ENCODE measurements at regions not wholly inside any gene's neighbourhood (a gene's known extent, or its start where the extent isn't known, plus 50 kb on each side); places are given as distances from the start of the nearest gene placed in this dataset.

DNA sequence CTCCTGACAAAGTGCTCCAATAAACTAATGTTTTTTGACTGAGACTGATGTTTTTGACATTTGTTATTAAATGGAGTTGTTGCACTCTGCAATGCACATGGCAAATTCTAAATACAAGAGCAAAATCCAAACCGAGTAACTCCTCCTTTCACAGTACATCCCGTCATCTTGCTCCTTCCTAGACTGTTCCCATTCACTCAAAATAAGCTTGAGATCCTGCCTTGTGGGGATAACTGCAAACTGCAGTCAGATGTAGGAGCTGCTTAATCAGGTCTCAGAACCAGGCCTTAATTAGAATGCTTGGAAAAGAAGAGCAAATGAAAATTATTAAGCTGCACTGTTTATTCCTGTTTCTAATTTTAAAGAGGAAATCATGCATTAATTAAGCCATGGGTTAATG, 134.8 kb upstream of the SPRY2 start:
- no peak for ATAC-seq
- FAIRE-seq = no peak
- Histone ChIP-seq H3K4me3 (no peak overlapping the region), H3K27ac (peak overlapping the region in 1 of 2 experiments; percentile 20; a peak in 1 of 6 replicates), H3K9me3 (no peaks in the 10 kb centered on the region), H3K4me1 (peaks cover 26% of the 10 kb centered on the region), H3K4me2 (no peak overlapping the region)
- no peak for DNase-seq (ENCODE audit: low read depth in 1 of 2, low spot score in 1 of 2)
- ChIA-PET POLR2A (no interaction called here), CTCF (interaction anchor here (0.5 kb wide), 1 partner anchor 130 kb away, joined by 3 read pairs; no protein-coding TSS in a partner anchor)
- WGBS (ENCODE audit: missing lambda C conversion rate) = 85% methylated on average over 2 of the region's 2 CpGs
- TF ChIP-seq MAZ (IDR thresholded peaks at IDR 0.05; ENCODE audit: borderline replicate concordance, low read depth, low read length) (no peak), POLR2AphosphoS2 (conservative IDR thresholded peaks at IDR 0.05; ENCODE audit: low read length) (no peak), BHLHE40 (IDR thresholded peaks at IDR 0.05; ENCODE audit: low read depth, low read length) (no peak), KDM1A (IDR thresholded peaks at IDR 0.05; ENCODE audit: low read depth) (no peak), FOSL2 (IDR thresholded peaks at IDR 0.05) (no peak), FOSL2 (CRISPR knock-in tag; IDR thresholded peaks at IDR 0.05) (no peak), ZNF302 (CRISPR knock-in tag; IDR thresholded peaks at IDR 0.05) (no peak), NR3C1 (IDR thresholded peaks at IDR 0.05) (no peak), POLR2A (IDR thresholded peaks at IDR 0.05; ENCODE audit: low read length) (no peak), HDAC2 (IDR thresholded peaks at IDR 0.05) (no peak), EHMT2 (IDR thresholded peaks at IDR 0.05; ENCODE audit: low read depth) (no peak), CBX8 (IDR thresholded peaks at IDR 0.05) (no peak)
- TF ChIP-seq, protein P1, sequence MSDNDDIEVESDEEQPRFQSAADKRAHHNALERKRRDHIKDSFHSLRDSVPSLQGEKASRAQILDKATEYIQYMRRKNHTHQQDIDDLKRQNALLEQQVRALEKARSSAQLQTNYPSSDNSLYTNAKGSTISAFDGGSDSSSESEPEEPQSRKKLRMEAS (IDR thresholded peaks at IDR 0.05) = no peak

DNA sequence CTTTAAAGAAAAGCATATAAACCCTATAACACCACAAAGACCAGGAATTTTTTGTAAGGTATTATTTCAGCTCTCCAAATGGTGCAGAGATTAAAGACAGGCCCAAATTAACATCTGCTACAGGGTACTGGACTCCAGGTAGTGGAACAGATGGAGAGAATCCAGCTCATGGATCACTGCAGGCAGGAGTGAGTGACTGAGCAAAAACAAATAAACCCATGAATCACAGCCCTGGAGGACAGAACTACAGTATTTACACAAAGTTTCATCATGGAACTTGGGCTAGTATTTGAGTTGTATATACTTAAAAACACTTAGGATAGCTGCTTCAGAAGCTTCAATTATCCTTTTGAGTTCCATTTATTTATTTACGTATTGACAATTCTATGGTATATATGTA, 132.8 kb upstream of the SPRY2 start:
- FAIRE-seq (no peak), ATAC-seq (peak; percentile 90 to 97), DNase-seq (ENCODE audit: low read depth in 1 of 2, low spot score in 1 of 2) (peak; percentile 57 to 71)
- ChIA-PET POLR2A (interaction anchor here (0.6 kb wide), 1 partner anchor 133 kb away, joined by 3 read pairs; the partner anchor contains the start of gene SPRY2), CTCF (interaction anchor here (1.1 kb wide), 1 partner anchor 17 kb away, joined by 3 read pairs; no protein-coding TSS in a partner anchor)
- Histone ChIP-seq H3K4me3 (no peak overlapping the region), H3K4me1 (peaks cover 42% of the 10 kb centered on the region), H3K4me2 (peak overlapping the region; percentile 71), H3K27ac (peak overlapping the region; percentile 84 to 87; a peak in 4 of 6 replicates), H3K9me3 (no peaks in the 10 kb centered on the region)
- 3% methylated on average over 1 of the region's 1 CpG for WGBS (ENCODE audit: missing lambda C conversion rate)
- TF ChIP-seq, protein P2, sequence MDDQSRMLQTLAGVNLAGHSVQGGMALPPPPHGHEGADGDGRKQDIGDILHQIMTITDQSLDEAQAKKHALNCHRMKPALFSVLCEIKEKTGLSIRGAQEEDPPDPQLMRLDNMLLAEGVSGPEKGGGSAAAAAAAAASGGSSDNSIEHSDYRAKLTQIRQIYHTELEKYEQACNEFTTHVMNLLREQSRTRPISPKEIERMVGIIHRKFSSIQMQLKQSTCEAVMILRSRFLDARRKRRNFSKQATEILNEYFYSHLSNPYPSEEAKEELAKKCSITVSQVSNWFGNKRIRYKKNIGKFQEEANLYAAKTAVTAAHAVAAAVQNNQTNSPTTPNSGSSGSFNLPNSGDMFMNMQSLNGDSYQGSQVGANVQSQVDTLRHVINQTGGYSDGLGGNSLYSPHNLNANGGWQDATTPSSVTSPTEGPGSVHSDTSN (IDR thresholded peaks at IDR 0.05) = no peak
- TF ChIP-seq NFE2L2 (conservative IDR thresholded peaks at IDR 0.05; ENCODE audit: low read length) = no peak
- TF ChIP-seq KDM5A (IDR thresholded peaks at IDR 0.05) = no peak
- peak in 1 of 2 experiments; percentile 3; a peak in 1 of 5 replicates for TF ChIP-seq RAD21 (conservative IDR thresholded peaks at IDR 0.05 in 1 of 2, IDR thresholded peaks at IDR 0.05 in 1 of 2)
- no peak for TF ChIP-seq TFCP2L1 (CRISPR knock-in tag; IDR thresholded peaks at IDR 0.05)
- TF ChIP-seq FOSL2 (IDR thresholded peaks at IDR 0.05) = peak; percentile 69
- peak; percentile 88 for TF ChIP-seq FOSL2 (CRISPR knock-in tag; IDR thresholded peaks at IDR 0.05)
- TF ChIP-seq CEBPB (IDR thresholded peaks at IDR 0.05) = peak; percentile 54 to 81; a peak in 3 of 4 replicates
- TF ChIP-seq, protein P3, sequence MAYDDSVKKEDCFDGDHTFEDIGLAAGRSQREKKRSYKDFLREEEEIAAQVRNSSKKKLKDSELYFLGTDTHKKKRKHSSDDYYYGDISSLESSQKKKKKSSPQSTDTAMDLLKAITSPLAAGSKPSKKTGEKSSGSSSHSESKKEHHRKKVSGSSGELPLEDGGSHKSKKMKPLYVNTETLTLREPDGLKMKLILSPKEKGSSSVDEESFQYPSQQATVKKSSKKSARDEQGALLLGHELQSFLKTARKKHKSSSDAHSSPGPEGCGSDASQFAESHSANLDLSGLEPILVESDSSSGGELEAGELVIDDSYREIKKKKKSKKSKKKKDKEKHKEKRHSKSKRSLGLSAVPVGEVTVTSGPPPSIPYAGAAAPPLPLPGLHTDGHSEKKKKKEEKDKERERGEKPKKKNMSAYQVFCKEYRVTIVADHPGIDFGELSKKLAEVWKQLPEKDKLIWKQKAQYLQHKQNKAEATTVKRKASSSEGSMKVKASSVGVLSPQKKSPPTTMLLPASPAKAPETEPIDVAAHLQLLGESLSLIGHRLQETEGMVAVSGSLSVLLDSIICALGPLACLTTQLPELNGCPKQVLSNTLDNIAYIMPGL (CRISPR knock-in tag; IDR thresholded peaks at IDR 0.05; ENCODE audit: borderline replicate concordance) = no peak
- no peak for TF ChIP-seq ZFP36 (IDR thresholded peaks at IDR 0.05; ENCODE audit: borderline replicate concordance, partially characterized antibody)
- TF ChIP-seq, protein P4, sequence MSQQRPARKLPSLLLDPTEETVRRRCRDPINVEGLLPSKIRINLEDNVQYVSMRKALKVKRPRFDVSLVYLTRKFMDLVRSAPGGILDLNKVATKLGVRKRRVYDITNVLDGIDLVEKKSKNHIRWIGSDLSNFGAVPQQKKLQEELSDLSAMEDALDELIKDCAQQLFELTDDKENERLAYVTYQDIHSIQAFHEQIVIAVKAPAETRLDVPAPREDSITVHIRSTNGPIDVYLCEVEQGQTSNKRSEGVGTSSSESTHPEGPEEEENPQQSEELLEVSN (IDR thresholded peaks at IDR 0.05; ENCODE audit: borderline replicate concordance, low read depth) = no peak
- TF ChIP-seq ESRRA (IDR thresholded peaks at IDR 0.05; ENCODE audit: borderline replicate concordance, low read length) = no peak
- no peak for TF ChIP-seq CBX8 (IDR thresholded peaks at IDR 0.05)
- TF ChIP-seq MYC (IDR thresholded peaks at IDR 0.05; ENCODE audit: borderline replicate concordance, low read length) = no peak
- no peak for TF ChIP-seq SREBF2 (IDR thresholded peaks at IDR 0.05)
- TF ChIP-seq, protein P5, sequence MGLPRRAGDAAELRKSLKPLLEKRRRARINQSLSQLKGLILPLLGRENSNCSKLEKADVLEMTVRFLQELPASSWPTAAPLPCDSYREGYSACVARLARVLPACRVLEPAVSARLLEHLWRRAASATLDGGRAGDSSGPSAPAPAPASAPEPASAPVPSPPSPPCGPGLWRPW (IDR thresholded peaks at IDR 0.05) = no peak
- TF ChIP-seq BHLHE40 (IDR thresholded peaks at IDR 0.05; ENCODE audit: low read depth, low read length) = no peak
- no peak for TF ChIP-seq CBX2 (IDR thresholded peaks at IDR 0.05; ENCODE audit: borderline replicate concordance, low read depth)
- TF ChIP-seq HOXB5 (CRISPR knock-in tag; IDR thresholded peaks at IDR 0.05) = no peak
- TF ChIP-seq ZSCAN20 (CRISPR knock-in tag; IDR thresholded peaks at IDR 0.05) = no peak
- TF ChIP-seq SMC3 (IDR thresholded peaks at IDR 0.05) = no peak
- TF ChIP-seq, protein P6, sequence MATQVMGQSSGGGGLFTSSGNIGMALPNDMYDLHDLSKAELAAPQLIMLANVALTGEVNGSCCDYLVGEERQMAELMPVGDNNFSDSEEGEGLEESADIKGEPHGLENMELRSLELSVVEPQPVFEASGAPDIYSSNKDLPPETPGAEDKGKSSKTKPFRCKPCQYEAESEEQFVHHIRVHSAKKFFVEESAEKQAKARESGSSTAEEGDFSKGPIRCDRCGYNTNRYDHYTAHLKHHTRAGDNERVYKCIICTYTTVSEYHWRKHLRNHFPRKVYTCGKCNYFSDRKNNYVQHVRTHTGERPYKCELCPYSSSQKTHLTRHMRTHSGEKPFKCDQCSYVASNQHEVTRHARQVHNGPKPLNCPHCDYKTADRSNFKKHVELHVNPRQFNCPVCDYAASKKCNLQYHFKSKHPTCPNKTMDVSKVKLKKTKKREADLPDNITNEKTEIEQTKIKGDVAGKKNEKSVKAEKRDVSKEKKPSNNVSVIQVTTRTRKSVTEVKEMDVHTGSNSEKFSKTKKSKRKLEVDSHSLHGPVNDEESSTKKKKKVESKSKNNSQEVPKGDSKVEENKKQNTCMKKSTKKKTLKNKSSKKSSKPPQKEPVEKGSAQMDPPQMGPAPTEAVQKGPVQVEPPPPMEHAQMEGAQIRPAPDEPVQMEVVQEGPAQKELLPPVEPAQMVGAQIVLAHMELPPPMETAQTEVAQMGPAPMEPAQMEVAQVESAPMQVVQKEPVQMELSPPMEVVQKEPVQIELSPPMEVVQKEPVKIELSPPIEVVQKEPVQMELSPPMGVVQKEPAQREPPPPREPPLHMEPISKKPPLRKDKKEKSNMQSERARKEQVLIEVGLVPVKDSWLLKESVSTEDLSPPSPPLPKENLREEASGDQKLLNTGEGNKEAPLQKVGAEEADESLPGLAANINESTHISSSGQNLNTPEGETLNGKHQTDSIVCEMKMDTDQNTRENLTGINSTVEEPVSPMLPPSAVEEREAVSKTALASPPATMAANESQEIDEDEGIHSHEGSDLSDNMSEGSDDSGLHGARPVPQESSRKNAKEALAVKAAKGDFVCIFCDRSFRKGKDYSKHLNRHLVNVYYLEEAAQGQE (IDR thresholded peaks at IDR 0.05) = no peak
- TF ChIP-seq, protein P7, sequence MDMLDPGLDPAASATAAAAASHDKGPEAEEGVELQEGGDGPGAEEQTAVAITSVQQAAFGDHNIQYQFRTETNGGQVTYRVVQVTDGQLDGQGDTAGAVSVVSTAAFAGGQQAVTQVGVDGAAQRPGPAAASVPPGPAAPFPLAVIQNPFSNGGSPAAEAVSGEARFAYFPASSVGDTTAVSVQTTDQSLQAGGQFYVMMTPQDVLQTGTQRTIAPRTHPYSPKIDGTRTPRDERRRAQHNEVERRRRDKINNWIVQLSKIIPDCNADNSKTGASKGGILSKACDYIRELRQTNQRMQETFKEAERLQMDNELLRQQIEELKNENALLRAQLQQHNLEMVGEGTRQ (IDR thresholded peaks at IDR 0.05) = no peak

Measured in A549 (cell line).